Tibial nerve (tissue), 4 donors: ENCODE measurements at regions not wholly inside any gene's neighbourhood (a gene's known extent, or its start where the extent isn't known, plus 50 kb on each side); places are given as distances from the start of the nearest gene placed in this dataset.

Experiments
- CTCF ChIP-seq, 5 experiments: fragments of 200-600 bp in 3 of 5; fragments of 450-650 bp in 2 of 5; sonication (generic) in 3 of 5; IDR thresholded peaks; one replicate each; pipeline ENCODE4 v1.5.1; 2016 to 2019; ENCODE audit warnings: antibody characterized with exemption in 5 of 5, mild to moderate bottlenecking in 3 of 5, moderate library complexity in 2 of 5
- EP300 ChIP-seq, 2 donors: sonication (generic); formaldehyde crosslinking; IDR thresholded peaks; one replicate each; pipeline ENCODE4 v1.6.1; 2017; ENCODE audit warnings: antibody characterized with exemption in 2 of 2, mild to moderate bottlenecking in 1 of 2

GRCh38 chr5:165327631-165328030 is 1822.2 kb downstream of the MAT2B start:
- TF ChIP-seq CTCF (IDR thresholded peaks at IDR 0.05) = no peak
- no peak for TF ChIP-seq EP300 (IDR thresholded peaks at IDR 0.05)
